ENCODE measurements at regions not wholly inside any gene's neighbourhood (a gene's known extent, or its start where the extent isn't known, plus 50 kb on each side); places are given as distances from the start of the nearest gene placed in this dataset.
A peak's percentile ranks its signal among the peaks of the same experiment; 100 is the strongest.

DNA sequence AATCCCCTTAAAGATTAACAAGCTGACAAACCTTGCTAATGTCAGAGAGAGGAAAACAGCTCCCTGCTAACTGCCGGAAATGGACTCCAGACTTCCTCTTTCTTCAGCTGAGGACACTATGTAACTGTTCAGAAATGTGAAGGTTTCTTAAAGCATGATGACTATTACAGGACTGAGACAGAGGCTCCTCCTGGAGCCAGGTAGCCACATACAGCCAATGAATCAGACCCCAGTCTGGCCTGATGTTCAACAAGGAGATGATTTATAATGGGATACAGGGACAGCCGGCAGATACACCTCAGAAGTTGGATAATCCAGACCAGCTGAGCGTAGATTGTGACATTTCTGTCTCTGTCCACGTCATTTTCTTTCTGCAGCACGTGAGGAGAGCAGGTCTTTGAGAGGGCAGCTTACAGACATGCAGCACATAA lies 216.2 kb downstream of the HS3ST3A1 start:
- Histone ChIP-seq H3K27ac (no peak overlapping the region), H3K9me3 (no peaks in the 10 kb centered on the region), H3K4me3 (no peak overlapping the region), H3K4me1 (no peaks in the 10 kb centered on the region), H3K36me3 (no peaks in the 10 kb centered on the region), H3K27me3 (no peaks in the 10 kb centered on the region)
- ATAC-seq (peak; percentile 76), DNase-seq (no peak)
- no peak for TF ChIP-seq CTCF (IDR thresholded peaks at IDR 0.05)
- intact Hi-C loops (cut with DNase I): no loop called here

DNA sequence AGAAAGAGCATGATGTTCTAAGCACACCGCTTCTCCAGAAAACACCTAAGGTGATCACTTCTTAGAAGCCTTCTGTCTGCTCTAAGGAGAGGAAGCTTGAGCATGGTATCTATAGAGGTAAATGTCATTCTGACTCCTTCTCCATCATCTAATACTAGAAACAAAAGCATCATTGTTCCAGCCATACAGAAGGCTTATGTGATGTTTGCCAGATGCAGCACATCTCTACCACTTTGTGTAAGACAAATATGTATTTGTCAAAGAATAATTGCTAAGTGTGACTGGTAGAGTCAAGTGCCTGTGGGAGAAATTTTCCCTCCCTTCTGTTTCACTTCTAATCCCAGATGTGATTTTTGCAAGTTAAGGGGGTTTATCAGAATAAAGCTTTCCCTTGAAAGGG lies 217.1 kb downstream of the HS3ST3A1 start:
- Histone ChIP-seq H3K27ac (no peak overlapping the region), H3K27me3 (no peaks in the 10 kb centered on the region), H3K9me3 (no peaks in the 10 kb centered on the region), H3K4me1 (no peaks in the 10 kb centered on the region), H3K4me3 (no peak overlapping the region), H3K36me3 (no peaks in the 10 kb centered on the region)
- no peak for DNase-seq
- ATAC-seq: no peak
- intact Hi-C loops (cut with DNase I): no loop called here
- TF ChIP-seq CTCF (IDR thresholded peaks at IDR 0.05): no peak

- H3K27ac ChIP-seq: no peak overlapping the region
- H3K36me3 ChIP-seq: no peaks in the 10 kb centered on the region
- no peak for TF ChIP-seq CTCF (IDR thresholded peaks at IDR 0.05)
- DNase-seq (no peak), ATAC-seq (no peak)
- H3K27me3 ChIP-seq: no peaks in the 10 kb centered on the region
- no peak overlapping the region for H3K4me3 ChIP-seq
- no peaks in the 10 kb centered on the region for H3K4me1 ChIP-seq
- intact Hi-C loops (cut with DNase I): no loop called here
- H3K9me3 ChIP-seq: no peaks in the 10 kb centered on the region
Measured at GRCh38 chr17:13378361-13378760, 223.4 kb downstream of the HS3ST3A1 start.

- H3K4me3 ChIP-seq: no peak overlapping the region
- no peaks in the 10 kb centered on the region for H3K36me3 ChIP-seq
- H3K9me3 ChIP-seq: no peaks in the 10 kb centered on the region
- H3K27me3 ChIP-seq: no peaks in the 10 kb centered on the region
- intact Hi-C loops (cut with DNase I): no loop called here
- ATAC-seq: no peak
- no peaks in the 10 kb centered on the region for H3K4me1 ChIP-seq
- H3K27ac ChIP-seq: no peak overlapping the region
- no peak for DNase-seq
- TF ChIP-seq CTCF (IDR thresholded peaks at IDR 0.05): no peak
Measured at GRCh38 chr17:13374203-13375143, 227.3 kb downstream of the HS3ST3A1 start.

DNA sequence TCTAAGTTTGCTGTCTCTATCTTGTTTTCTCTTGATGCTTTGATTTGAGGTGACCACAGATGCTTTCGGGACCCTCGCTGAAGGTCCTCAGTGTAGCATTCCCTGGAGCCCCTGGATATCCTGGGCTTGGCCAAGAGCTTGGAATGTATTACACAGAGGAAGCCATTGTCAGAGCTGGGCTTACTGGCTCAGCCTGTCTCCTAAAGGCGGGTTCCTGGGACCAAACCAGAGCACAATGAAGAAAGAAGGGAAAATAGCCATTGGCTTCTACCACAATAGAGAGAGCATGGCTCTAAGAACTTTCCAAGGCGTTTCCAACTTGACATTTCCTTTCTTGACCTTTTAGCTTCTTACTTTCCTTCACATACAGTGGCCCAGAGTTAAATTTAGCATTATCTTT lies 229.3 kb downstream of the HS3ST3A1 start:
- intact Hi-C loops (cut with DNase I): no loop called here
- TF ChIP-seq CTCF (IDR thresholded peaks at IDR 0.05): no peak
- no peak for DNase-seq

More for the DNA sequence above, 229.3 kb downstream of the HS3ST3A1 start:
- Histone ChIP-seq H3K4me3 (no peak overlapping the region), H3K27me3 (no peaks in the 10 kb centered on the region), H3K9me3 (no peaks in the 10 kb centered on the region), H3K4me1 (no peaks in the 10 kb centered on the region), H3K36me3 (no peaks in the 10 kb centered on the region), H3K27ac (no peak overlapping the region)
- no peak for ATAC-seq

Data from upper lobe of right lung (tissue), 1 donor.